GM18511 (cell line): ENCODE measurements at regions not wholly inside any gene's neighbourhood (a gene's known extent, or its start where the extent isn't known, plus 50 kb on each side); places are given as distances from the start of the nearest gene placed in this dataset.

Source experiments
- ATAC-seq: cut with Tn5 transposase; IDR thresholded peaks from one replicate; pipeline ENCODE4 v1.9.1; 2021; ENCODE audit warnings: mild to moderate bottlenecking, moderate library complexity; ENCODE audit not compliant: unreplicated experiment

- ATAC-seq: no peak
Observed at GRCh38 chr12:67453191-67453590, 184.0 kb downstream of the CAND1 start.

GRCh38 chr12:67455236-67455635 is 186.1 kb downstream of the CAND1 start:
- ATAC-seq: no peak

GRCh38 chr12:67456431-67456901 is 187.3 kb downstream of the CAND1 start:
- ATAC-seq: no peak

- no peak for ATAC-seq
Observed at GRCh38 chr12:67457136-67457535, 188.0 kb downstream of the CAND1 start.

GRCh38 chr12:67457778-67458665 is 188.9 kb downstream of the CAND1 start:
- no peak for ATAC-seq

GRCh38 chr12:67459173-67459572 is 189.4 kb upstream of the DYRK2 start:
- no peak for ATAC-seq

- ATAC-seq: no peak
Observed at GRCh38 chr12:67459578-67459977, 189.0 kb upstream of the DYRK2 start.

GRCh38 chr12:67460388-67460787 is 188.2 kb upstream of the DYRK2 start:
- ATAC-seq: no peak

GRCh38 chr12:67468549-67469245 is 179.8 kb upstream of the DYRK2 start:
- no peak for ATAC-seq

- ATAC-seq: no peak
Observed at GRCh38 chr12:67469666-67470065, 178.9 kb upstream of the DYRK2 start.

GRCh38 chr12:67471810-67472209 is 176.7 kb upstream of the DYRK2 start:
- no peak for ATAC-seq

GRCh38 chr12:67472539-67472938 is 176.0 kb upstream of the DYRK2 start:
- ATAC-seq: no peak

- ATAC-seq: no peak
Observed at GRCh38 chr12:67474934-67475620, 173.5 kb upstream of the DYRK2 start.

- ATAC-seq: no peak
Observed at GRCh38 chr12:67475725-67476124, 172.8 kb upstream of the DYRK2 start.

GRCh38 chr12:67477681-67478265 is 170.8 kb upstream of the DYRK2 start:
- ATAC-seq: no peak

GRCh38 chr12:67482751-67483661 is 165.5 kb upstream of the DYRK2 start:
- ATAC-seq: peak; percentile 76

GRCh38 chr12:67483871-67484554 is 164.5 kb upstream of the DYRK2 start:
- ATAC-seq: peak; percentile 51

GRCh38 chr12:67484791-67485480 is 163.6 kb upstream of the DYRK2 start:
- peak; percentile 29 for ATAC-seq

GRCh38 chr12:67486671-67487070 is 161.9 kb upstream of the DYRK2 start:
- no peak for ATAC-seq
